Kidney epithelial cell (primary cell): ENCODE measurements at regions not wholly inside any gene's neighbourhood (a gene's known extent, or its start where the extent isn't known, plus 50 kb on each side); places are given as distances from the start of the nearest gene placed in this dataset.
"Not testable (repeated sequence)": the region's sequence is repeated elsewhere in the genome, so short reads cannot be mapped to it uniquely, and the experiment has no call there.

Source experiments
- DNase-seq: peaks from one replicate; pipeline ENCODE4 v3.0.0-alpha.2; 2010; ENCODE audit warnings: low read depth
- H3K27me3 ChIP-seq: 2 replicates; pipeline ENCODE4 v1.6.0; 2011; ENCODE audit warnings: low read length; ENCODE audit not compliant: control insufficient read depth, insufficient read depth
- H3K36me3 ChIP-seq: 2 replicates; pipeline ENCODE4 v1.5.1; 2011; ENCODE audit warnings: low read length; ENCODE audit not compliant: control insufficient read depth, insufficient read depth
- H3K4me3 ChIP-seq: 2 replicates; pipeline ENCODE4 v1.5.1; 2011; ENCODE audit warnings: low read depth, mild to moderate bottlenecking, control low read depth, low read length
- TF ChIP-seq, protein P1 (sequence below): IDR thresholded peaks from 2 replicates; pipeline ENCODE4 v1.5.1; 2011; ENCODE audit warnings: mild to moderate bottlenecking, moderate library complexity, low read length, control low read depth, inconsistent platforms; ENCODE audit not compliant: insufficient read depth, poor library complexity, severe bottlenecking

DNA sequence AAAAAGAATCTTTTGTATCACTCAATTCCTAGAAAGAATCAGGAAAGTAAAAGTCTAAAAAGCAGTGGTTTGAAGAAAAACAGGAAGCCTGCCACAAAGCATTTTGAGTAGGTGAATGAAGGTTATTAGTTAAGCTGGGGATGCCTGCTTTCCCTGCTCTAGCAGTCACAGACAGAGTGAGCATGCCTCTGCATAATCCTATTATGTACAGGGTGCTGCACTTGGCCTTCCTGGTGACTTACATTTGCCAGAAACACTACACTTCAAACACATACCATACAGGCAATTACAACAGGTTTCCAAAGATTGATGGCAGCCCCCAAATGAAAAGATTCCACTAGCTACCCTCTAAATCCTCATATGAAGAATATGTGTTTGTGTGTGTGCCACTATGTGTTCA is 130.8 kb downstream of the TPBG start:
- Histone ChIP-seq H3K4me3 (no peak overlapping the region), H3K27me3 (no peaks in the 10 kb centered on the region), H3K36me3 (no peaks in the 10 kb centered on the region)
- no peak for DNase-seq
- TF ChIP-seq, protein P1, sequence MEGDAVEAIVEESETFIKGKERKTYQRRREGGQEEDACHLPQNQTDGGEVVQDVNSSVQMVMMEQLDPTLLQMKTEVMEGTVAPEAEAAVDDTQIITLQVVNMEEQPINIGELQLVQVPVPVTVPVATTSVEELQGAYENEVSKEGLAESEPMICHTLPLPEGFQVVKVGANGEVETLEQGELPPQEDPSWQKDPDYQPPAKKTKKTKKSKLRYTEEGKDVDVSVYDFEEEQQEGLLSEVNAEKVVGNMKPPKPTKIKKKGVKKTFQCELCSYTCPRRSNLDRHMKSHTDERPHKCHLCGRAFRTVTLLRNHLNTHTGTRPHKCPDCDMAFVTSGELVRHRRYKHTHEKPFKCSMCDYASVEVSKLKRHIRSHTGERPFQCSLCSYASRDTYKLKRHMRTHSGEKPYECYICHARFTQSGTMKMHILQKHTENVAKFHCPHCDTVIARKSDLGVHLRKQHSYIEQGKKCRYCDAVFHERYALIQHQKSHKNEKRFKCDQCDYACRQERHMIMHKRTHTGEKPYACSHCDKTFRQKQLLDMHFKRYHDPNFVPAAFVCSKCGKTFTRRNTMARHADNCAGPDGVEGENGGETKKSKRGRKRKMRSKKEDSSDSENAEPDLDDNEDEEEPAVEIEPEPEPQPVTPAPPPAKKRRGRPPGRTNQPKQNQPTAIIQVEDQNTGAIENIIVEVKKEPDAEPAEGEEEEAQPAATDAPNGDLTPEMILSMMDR = no peak

DNA sequence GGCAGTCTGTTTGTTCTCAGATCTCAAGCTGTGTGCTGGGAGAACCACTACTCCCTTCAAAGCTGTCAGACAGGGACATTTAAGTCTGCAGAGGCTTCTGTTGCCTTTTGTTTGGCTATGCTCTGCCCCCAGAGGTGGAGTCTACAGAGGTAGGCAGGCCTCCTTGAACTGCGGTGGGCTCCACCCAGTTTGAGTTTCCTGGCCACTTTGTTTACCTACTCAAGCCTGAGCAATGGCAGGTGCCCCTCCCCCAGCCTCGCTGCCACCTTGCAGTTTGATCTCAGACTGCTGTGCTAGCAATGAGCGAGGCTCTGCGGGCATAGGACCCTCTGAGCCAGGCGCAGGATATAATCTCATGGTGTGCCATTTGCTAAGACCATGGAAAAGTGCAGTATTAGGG is 138.3 kb downstream of the TPBG start:
- not testable (repeated sequence) for DNase-seq, H3K27me3 ChIP-seq, H3K4me3 ChIP-seq, H3K36me3 ChIP-seq

- TF ChIP-seq, protein P1 = no peak
- no peak for DNase-seq
- H3K4me3 ChIP-seq = no peak overlapping the region
- no peaks in the 10 kb centered on the region for H3K27me3 ChIP-seq
- no peaks in the 10 kb centered on the region for H3K36me3 ChIP-seq
Observed at GRCh38 chr6:82506526-82506925, 142.9 kb downstream of the TPBG start.

DNA sequence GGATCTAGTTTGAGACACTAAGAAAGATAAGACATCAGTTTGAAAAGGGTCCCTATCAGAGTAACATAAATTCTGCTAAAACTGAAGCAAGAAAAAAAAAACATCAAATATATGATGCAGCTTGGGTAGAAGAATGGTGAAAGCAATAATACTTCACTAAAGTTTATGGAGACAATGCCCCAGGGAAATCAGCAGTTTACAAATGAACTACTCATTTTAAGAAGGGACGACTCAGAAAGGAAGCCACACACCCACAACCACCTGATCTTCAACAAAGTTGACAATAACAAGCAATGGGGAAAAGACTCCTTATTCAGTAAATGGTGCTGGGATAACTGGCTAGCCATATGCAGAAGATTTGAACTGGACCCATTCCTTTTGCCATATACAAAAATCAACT is 143.5 kb downstream of the TPBG start:
- no peak for DNase-seq
- no peak overlapping the region for H3K4me3 ChIP-seq
- TF ChIP-seq, protein P1 = no peak
- no peaks in the 10 kb centered on the region for H3K27me3 ChIP-seq
- no peaks in the 10 kb centered on the region for H3K36me3 ChIP-seq

GRCh38 chr6:82511546-82511945 is 147.9 kb downstream of the TPBG start:
- no peak overlapping the region for H3K4me3 ChIP-seq
- DNase-seq = no peak
- H3K36me3 ChIP-seq = no peaks in the 10 kb centered on the region
- TF ChIP-seq, protein P1 = no peak
- no peaks in the 10 kb centered on the region for H3K27me3 ChIP-seq

DNA sequence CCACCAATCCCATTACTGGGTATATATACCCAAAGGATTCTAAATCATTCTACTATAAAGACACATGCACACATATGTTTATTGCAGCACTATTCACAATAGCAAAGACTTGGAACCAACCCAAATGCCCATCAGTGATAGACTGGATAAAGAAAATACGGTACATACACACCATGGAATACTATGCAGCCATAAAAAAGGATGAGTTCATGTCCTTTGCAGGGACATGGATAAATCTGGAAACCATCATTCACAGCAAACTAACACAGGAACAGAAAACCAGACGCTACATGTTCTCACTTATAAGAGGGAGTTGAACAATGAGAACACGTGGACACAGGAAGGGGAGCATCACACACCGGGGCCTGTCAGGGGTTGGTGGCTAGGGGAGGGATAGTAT is 154.3 kb downstream of the TPBG start:
- H3K36me3 ChIP-seq, H3K27me3 ChIP-seq, DNase-seq, H3K4me3 ChIP-seq: not testable (repeated sequence)

- Histone ChIP-seq H3K36me3 (no peaks in the 10 kb centered on the region), H3K4me3 (no peak overlapping the region), H3K27me3 (no peaks in the 10 kb centered on the region)
- TF ChIP-seq, protein P1 = no peak
- no peak for DNase-seq
Observed at GRCh38 chr6:82521369-82521768, 157.8 kb downstream of the TPBG start.
